SK-N-SH (cell line): ENCODE measurements at regions not wholly inside any gene's neighbourhood (a gene's known extent, or its start where the extent isn't known, plus 50 kb on each side); places are given as distances from the start of the nearest gene placed in this dataset.
A peak's percentile ranks its signal among the peaks of the same experiment; 100 is the strongest.

Experiments
- CTCF ChIA-PET: fragments of 300-600, 350-600 bp; formaldehyde crosslinking; extraction: SDS; loops from one replicate; lab custom pipeline; 2021; lab: Yijun Ruan, JAX
- POLR2A ChIA-PET: fragments of 350-600 bp; sonication (Branson Sonifier 250); formaldehyde crosslinking; extraction: SDS; loops from one replicate; lab custom pipeline; 2020; ENCODE audit warnings: antibody characterized with exemption, inconsistent platforms; lab: Yijun Ruan, JAX
- DNase-seq: peaks from one replicate; pipeline ENCODE4 v3.0.0; 2012
- H2AFZ ChIP-seq: fragments of 200-600 bp; sonication (generic); 2 replicates; pipeline ENCODE4 v1.8.1; 2016; ENCODE audit warnings: antibody characterized with exemption, mild to moderate bottlenecking, low read depth
- H3F3A ChIP-seq: fragments of 200-600 bp; sonication (generic); replicated peaks from 2 replicates; pipeline ENCODE3; 2016; ENCODE audit warnings: antibody characterized with exemption, mild to moderate bottlenecking; ENCODE audit not compliant: insufficient read depth
- H3K27ac ChIP-seq, 2 experiments: fragments of 200-500 bp in 1 of 2; fragments of 200-600 bp in 1 of 2; sonication (Bioruptor generic) in 1 of 2; sonication (generic), shearing (Covaris generic) in 1 of 2; 2 replicates each; pipeline versions ENCODE4 v1.5.1 to v1.6.1; 2014 to 2016; ENCODE audit warnings: low read depth in 2 of 2, inconsistent platforms in 1 of 2, low read length in 1 of 2, mild to moderate bottlenecking in 1 of 2, mixed read lengths in 1 of 2
- H3K27me3 ChIP-seq: fragments of 200-600 bp; sonication (generic), shearing (Covaris generic); 2 replicates; pipeline ENCODE4 v1.6.1; 2016; ENCODE audit warnings: mixed run types; ENCODE audit not compliant: insufficient read depth
- H3K36me3 ChIP-seq, 2 experiments: fragments of 200-500 bp in 1 of 2; fragments of 200-600 bp in 1 of 2; sonication (Bioruptor generic) in 1 of 2; sonication (generic) in 1 of 2; replicated peaks in 1 of 2; 2 replicates each; pipeline versions ENCODE3 to v1.5.1; 2014 to 2016; ENCODE audit warnings: low read length in 1 of 2, mild to moderate bottlenecking in 1 of 2; ENCODE audit not compliant: insufficient read depth in 2 of 2, control insufficient read depth in 1 of 2
- H3K4me1 ChIP-seq, 2 experiments: fragments of 200-500 bp in 1 of 2; fragments of 200-600 bp in 1 of 2; sonication (Bioruptor generic) in 1 of 2; sonication (generic), shearing (Covaris generic) in 1 of 2; 2 replicates each; pipeline versions ENCODE4 v1.5.1 to v1.6.1; 2014 to 2016; ENCODE audit warnings: low read depth in 1 of 2, low read length in 1 of 2, mixed run types in 1 of 2; ENCODE audit not compliant: insufficient read depth in 2 of 2, control insufficient read depth in 1 of 2
- H3K4me2 ChIP-seq: fragments of 200-600 bp; sonication (generic), shearing (Covaris generic); 2 replicates; pipeline ENCODE4 v1.6.1; 2017; ENCODE audit warnings: mixed run types
- H3K4me3 ChIP-seq, 2 experiments: fragments of 200-500 bp in 1 of 2; fragments of 200-600 bp in 1 of 2; sonication (Bioruptor generic) in 1 of 2; sonication (generic), shearing (Covaris generic) in 1 of 2; 2 replicates each; pipeline versions ENCODE4 v1.5.1 to v1.8.1; 2014 to 2016; ENCODE audit warnings: low read depth in 2 of 2, inconsistent platforms in 1 of 2, low read length in 1 of 2, mild to moderate bottlenecking in 1 of 2, mixed read lengths in 1 of 2, moderate library complexity in 1 of 2
- H3K79me2 ChIP-seq: fragments of 200-600 bp; sonication (generic); 2 replicates; pipeline ENCODE4 v1.8.1; 2017; ENCODE audit warnings: mild to moderate bottlenecking; ENCODE audit not compliant: insufficient read depth
- H3K9ac ChIP-seq: fragments of 200-600 bp; sonication (generic); 2 replicates; pipeline ENCODE4 v1.6.1; 2017; ENCODE audit warnings: mixed run types
- H3K9me2 ChIP-seq: fragments of 200-600 bp; sonication (generic); 2 replicates; pipeline ENCODE4 v1.6.1; 2017; ENCODE audit warnings: mixed run types
- H3K9me3 ChIP-seq: fragments of 200-600 bp; sonication (generic); 2 replicates; pipeline ENCODE4 v1.6.1; 2017; ENCODE audit warnings: mixed run types, mild to moderate bottlenecking, moderate library complexity
- H4K20me1 ChIP-seq: fragments of 200-600 bp; sonication (generic); 2 replicates; pipeline ENCODE4 v1.6.1; 2017; ENCODE audit warnings: mild to moderate bottlenecking, mixed run types; ENCODE audit not compliant: insufficient read depth
- CHD2 ChIP-seq: fragments of 150-350 bp; IDR thresholded peaks from 2 replicates; pipeline ENCODE4 v1.6.1; 2018; ENCODE audit warnings: low read length; ENCODE audit not compliant: partially characterized antibody
- CTCF ChIP-seq: fragments of 200-600 bp; sonication (generic); IDR thresholded peaks from 2 replicates; pipeline ENCODE4 v1.6.1; 2017; ENCODE audit warnings: antibody characterized with exemption, mild to moderate bottlenecking, moderate library complexity
- EP300 ChIP-seq, 2 experiments: IDR thresholded peaks; 2 replicates each; pipeline versions ENCODE4 v1.4.0 to v1.6.1; 2012; ENCODE audit warnings: borderline replicate concordance in 1 of 2, low read depth in 1 of 2, low read length in 1 of 2
- EZH2phosphoT487 ChIP-seq: fragments of 200-600 bp; sonication (generic); IDR thresholded peaks from 2 replicates; pipeline ENCODE4 v1.6.1; 2017; ENCODE audit warnings: low read depth, mixed run types, mild to moderate bottlenecking, antibody characterized with exemption, moderate library complexity, borderline replicate concordance
- FOXJ3 ChIP-seq: sonication (generic); formaldehyde crosslinking; IDR thresholded peaks from 2 replicates; pipeline ENCODE4 v1.5.1; 2020; ENCODE audit warnings: mild to moderate bottlenecking, missing genetic modification reagents
- GATA2 ChIP-seq: sonication (generic); formaldehyde crosslinking; IDR thresholded peaks from 2 replicates; pipeline ENCODE4 v1.5.0; 2020; ENCODE audit warnings: mild to moderate bottlenecking, missing genetic modification reagents
- JUND ChIP-seq: IDR thresholded peaks from 2 replicates; pipeline ENCODE4 v1.4.0; 2012
- MEF2A ChIP-seq: IDR thresholded peaks from 2 replicates; pipeline ENCODE4 v1.4.0; 2012; ENCODE audit warnings: low read depth, borderline replicate concordance
- PBX3 ChIP-seq: IDR thresholded peaks from 2 replicates; pipeline ENCODE4; 2012
- POLR2AphosphoS5 ChIP-seq: IDR thresholded peaks from 2 replicates; pipeline ENCODE4 v1.6.1; 2012; ENCODE audit warnings: low read depth, low read length
- RFX5 ChIP-seq: IDR thresholded peaks from 2 replicates; pipeline ENCODE4 v1.6.1; 2012; ENCODE audit warnings: mild to moderate bottlenecking, improper control_type of control experiment, low read length
- SMC3 ChIP-seq: IDR thresholded peaks from 2 replicates; pipeline ENCODE4 v1.6.1; 2012; ENCODE audit warnings: low read depth, low read length, improper control_type of control experiment
- TCF12 ChIP-seq: IDR thresholded peaks from 2 replicates; pipeline ENCODE4 v1.4.0; 2012
- TEAD4 ChIP-seq: IDR thresholded peaks from 2 replicates; pipeline ENCODE4 v1.4.0; 2012; ENCODE audit warnings: mild to moderate bottlenecking, borderline replicate concordance; ENCODE audit not compliant: insufficient read depth
- WGBS: methylation state at CpG from one replicate; pipeline ENCODE4 v1.1.6; 2017; ENCODE audit warnings: low lambda C conversion rate; 5-methylcytosine and 5-hydroxymethylcytosine counted together

- TF ChIP-seq CTCF, result no peak
- no peak for TF ChIP-seq GATA2 (CRISPR knock-in tag)
- TF ChIP-seq TEAD4, result no peak
- CTCF ChIA-PET, result interaction anchor here (1.0 to 1.3 kb wide), 4 partner anchors 14 to 292 kb away, joined by 3 to 4 read pairs (median 4); no protein-coding TSS in a partner anchor
These were observed 151.4 kb downstream of the ETAA1 start for GRCh38 chr2:67548317-67549201.

GRCh38 chr2:67559156-67559555 is 162.0 kb downstream of the ETAA1 start:
- ChIA-PET POLR2A (no interaction called here), CTCF (interaction anchor here (0.5 to 1.5 kb wide), 2 partner anchors 10 to 281 kb away, joined by 3 to 4 read pairs; no protein-coding TSS in a partner anchor)
- Histone ChIP-seq H3K4me2 (no peak overlapping the region), H3K4me3 (no peak overlapping the region), H3K9me2 (no peaks in the 10 kb centered on the region), H3K27ac (peak overlapping the region in 1 of 2 experiments; percentile 53; a peak in 1 of 4 replicates), H2AFZ (no peak overlapping the region), H3K79me2 (no peaks in the 10 kb centered on the region), H4K20me1 (no peaks in the 10 kb centered on the region), H3K9ac (no peak overlapping the region), H3K9me3 (no peaks in the 10 kb centered on the region), H3K4me1 (peaks cover 10 to 17% of the 10 kb centered on the region in 2 experiments), H3K36me3 (no peaks in the 10 kb centered on the region), H3F3A (peaks cover 37% of the 10 kb centered on the region), H3K27me3 (no peaks in the 10 kb centered on the region)
- no peak for DNase-seq
- no peak for TF ChIP-seq SMC3
- 93% methylated on average over 2 of the region's 3 CpGs for WGBS

More at GRCh38 chr2:67548317-67549201, 151.4 kb downstream of the ETAA1 start:
- no peaks in the 10 kb centered on the region for H3K9me2 ChIP-seq
- WGBS, result 78% methylated on average over 5 of the region's 5 CpGs
- peaks cover 0 to 4% of the 10 kb centered on the region in 2 experiments; a peak in 1 of 4 replicates for H3K4me1 ChIP-seq
- H4K20me1 ChIP-seq, result no peaks in the 10 kb centered on the region
- no peak overlapping the region for H3K27ac ChIP-seq
- no peaks in the 10 kb centered on the region for H3K79me2 ChIP-seq
- no peak overlapping the region for H2AFZ ChIP-seq
- no peak overlapping the region for H3K4me3 ChIP-seq
- no peak for DNase-seq
- POLR2A ChIA-PET, result no interaction called here
- H3F3A ChIP-seq, result no peaks in the 10 kb centered on the region
- no peak overlapping the region for H3K9ac ChIP-seq
- no peaks in the 10 kb centered on the region for H3K9me3 ChIP-seq
- H3K4me2 ChIP-seq, result no peak overlapping the region
- no peaks in the 10 kb centered on the region for H3K27me3 ChIP-seq
- no peaks in the 10 kb centered on the region for H3K36me3 ChIP-seq

GRCh38 chr2:67560771-67561456 is 163.8 kb downstream of the ETAA1 start:
- peak overlapping the region; percentile 53 for H3K4me2 ChIP-seq
- peak overlapping the region; percentile 45; the same call in 1 of the 2 replicates for H2AFZ ChIP-seq
- H3K27ac ChIP-seq, result peak overlapping the region; percentile 79 to 98
- H3K9me2 ChIP-seq, result no peaks in the 10 kb centered on the region
- peaks cover 37% of the 10 kb centered on the region for H3F3A ChIP-seq
- WGBS, result 4% methylated on average over 4 of the region's 4 CpGs
- H3K27me3 ChIP-seq, result no peaks in the 10 kb centered on the region
- no peaks in the 10 kb centered on the region for H3K79me2 ChIP-seq
- H3K4me3 ChIP-seq, result peak overlapping the region in 1 of 2 experiments; percentile 6; a peak in 1 of 4 replicates
- H4K20me1 ChIP-seq, result no peaks in the 10 kb centered on the region
- H3K9ac ChIP-seq, result peak overlapping the region; percentile 14; the same call in 1 of the 2 replicates
- H3K9me3 ChIP-seq, result no peaks in the 10 kb centered on the region
- CTCF ChIA-PET, result interaction anchor here (0.6 to 2.2 kb wide), 8 partner anchors 83 to 1132 kb away, joined by 3 to 29 read pairs (median 4); no protein-coding TSS in a partner anchor
- no peaks in the 10 kb centered on the region for H3K36me3 ChIP-seq
- POLR2A ChIA-PET, result interaction anchor here (0.6 to 2.4 kb wide), 8 partner anchors 89 to 1127 kb away, joined by 3 to 16 read pairs (median 4); partner anchors contain the start of genes ETAA1 and MEIS1
- DNase-seq, result peak; percentile 47
- peaks cover 10 to 17% of the 10 kb centered on the region in 2 experiments for H3K4me1 ChIP-seq
- TF ChIP-seq SMC3, result peak; percentile 26; the same call in 1 of the 2 replicates
- TF ChIP-seq JUND, result peak; percentile 92
- TF ChIP-seq POLR2AphosphoS5, result peak; percentile 88
- TF ChIP-seq EP300 (IDR thresholded peaks at IDR 0.05; ENCODE audit: borderline replicate concordance in 1 of 2, low read depth in 1 of 2, low read length in 1 of 2), result peak; percentile 91 to 96
- no peak for TF ChIP-seq EZH2phosphoT487
- TF ChIP-seq RFX5, result no peak; the same call in 1 of the 2 replicates
- TF ChIP-seq PBX3, result peak; percentile 97
- TF ChIP-seq FOXJ3 (CRISPR knock-in tag), result no peak
- no peak for TF ChIP-seq MEF2A
- TF ChIP-seq CHD2, result peak; percentile 64
- TF ChIP-seq TEAD4, result peak; percentile 83
- peak; percentile 99 for TF ChIP-seq TCF12
- peak; percentile 69 for TF ChIP-seq GATA2 (CRISPR knock-in tag)
